ENCODE measurements at regions not wholly inside any gene's neighbourhood (a gene's known extent, or its start where the extent isn't known, plus 50 kb on each side); places are given as distances from the start of the nearest gene placed in this dataset.

DNA sequence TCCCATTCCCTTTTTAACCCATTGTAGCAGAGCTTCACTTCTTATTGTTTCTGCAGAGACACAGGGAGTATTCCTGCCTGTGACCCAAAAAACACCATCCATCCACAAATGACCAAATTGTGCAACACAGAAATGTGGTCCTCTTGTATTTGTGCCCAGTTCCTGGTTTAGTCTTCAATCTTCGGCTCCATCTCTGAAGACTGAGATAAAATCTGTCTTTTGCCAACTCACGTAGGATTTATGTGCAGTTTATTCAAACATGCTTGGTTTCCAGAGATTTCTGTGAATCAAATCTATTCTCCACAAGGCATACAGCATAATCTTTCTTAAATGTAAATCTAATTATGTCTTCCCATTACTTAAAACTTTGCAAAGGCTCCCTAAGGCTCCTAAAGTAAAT lies 307.0 kb downstream of the AASDHPPT start:
- H3K4me3 Mint-ChIP-seq (ENCODE audit: unreplicated experiment), result no peak overlapping the region
- H3K9me3 Mint-ChIP-seq (ENCODE audit: unreplicated experiment), result no peaks in the 10 kb centered on the region
- TF ChIP-seq, protein P1, sequence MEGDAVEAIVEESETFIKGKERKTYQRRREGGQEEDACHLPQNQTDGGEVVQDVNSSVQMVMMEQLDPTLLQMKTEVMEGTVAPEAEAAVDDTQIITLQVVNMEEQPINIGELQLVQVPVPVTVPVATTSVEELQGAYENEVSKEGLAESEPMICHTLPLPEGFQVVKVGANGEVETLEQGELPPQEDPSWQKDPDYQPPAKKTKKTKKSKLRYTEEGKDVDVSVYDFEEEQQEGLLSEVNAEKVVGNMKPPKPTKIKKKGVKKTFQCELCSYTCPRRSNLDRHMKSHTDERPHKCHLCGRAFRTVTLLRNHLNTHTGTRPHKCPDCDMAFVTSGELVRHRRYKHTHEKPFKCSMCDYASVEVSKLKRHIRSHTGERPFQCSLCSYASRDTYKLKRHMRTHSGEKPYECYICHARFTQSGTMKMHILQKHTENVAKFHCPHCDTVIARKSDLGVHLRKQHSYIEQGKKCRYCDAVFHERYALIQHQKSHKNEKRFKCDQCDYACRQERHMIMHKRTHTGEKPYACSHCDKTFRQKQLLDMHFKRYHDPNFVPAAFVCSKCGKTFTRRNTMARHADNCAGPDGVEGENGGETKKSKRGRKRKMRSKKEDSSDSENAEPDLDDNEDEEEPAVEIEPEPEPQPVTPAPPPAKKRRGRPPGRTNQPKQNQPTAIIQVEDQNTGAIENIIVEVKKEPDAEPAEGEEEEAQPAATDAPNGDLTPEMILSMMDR (IDR thresholded peaks at IDR 0.05; ENCODE audit: unreplicated experiment), result no peak
- H3K27ac Mint-ChIP-seq (ENCODE audit: unreplicated experiment), result no peak overlapping the region
- no peaks in the 10 kb centered on the region for H3K27me3 Mint-ChIP-seq (ENCODE audit: unreplicated experiment)
- H3K36me3 Mint-ChIP-seq (ENCODE audit: low read depth, unreplicated experiment), result no peaks in the 10 kb centered on the region
- no peaks in the 10 kb centered on the region for H3K4me1 Mint-ChIP-seq (ENCODE audit: unreplicated experiment)
- no peak for DNase-seq (ENCODE audit: low spot score)

DNA sequence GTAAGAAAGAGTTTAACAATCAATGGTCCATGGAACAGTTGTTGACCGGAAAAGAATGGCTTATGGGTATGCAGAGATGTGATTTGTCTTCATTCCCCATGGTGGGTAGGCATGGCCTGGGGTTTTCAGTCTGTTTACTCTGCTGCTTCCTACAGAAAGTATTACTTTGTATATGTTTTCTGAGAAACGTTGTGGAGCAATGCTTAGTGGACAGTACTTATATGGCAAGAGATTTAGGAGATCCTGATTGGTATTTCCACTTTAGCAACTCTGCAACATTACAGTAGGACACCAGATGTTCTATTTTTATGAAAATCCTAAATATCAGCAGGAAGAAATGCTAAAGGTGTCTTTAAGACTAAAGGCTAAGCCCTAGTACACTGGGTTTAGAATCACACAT lies 309.1 kb downstream of the AASDHPPT start:
- no peak overlapping the region for H3K27ac Mint-ChIP-seq (ENCODE audit: unreplicated experiment)
- H3K36me3 Mint-ChIP-seq (ENCODE audit: low read depth, unreplicated experiment), result no peaks in the 10 kb centered on the region
- H3K4me3 Mint-ChIP-seq (ENCODE audit: unreplicated experiment), result no peak overlapping the region
- no peaks in the 10 kb centered on the region for H3K27me3 Mint-ChIP-seq (ENCODE audit: unreplicated experiment)
- H3K4me1 Mint-ChIP-seq (ENCODE audit: unreplicated experiment), result no peaks in the 10 kb centered on the region
- TF ChIP-seq, protein P1 (IDR thresholded peaks at IDR 0.05; ENCODE audit: unreplicated experiment), result no peak
- no peaks in the 10 kb centered on the region for H3K9me3 Mint-ChIP-seq (ENCODE audit: unreplicated experiment)
- no peak for DNase-seq (ENCODE audit: low spot score)

DNA sequence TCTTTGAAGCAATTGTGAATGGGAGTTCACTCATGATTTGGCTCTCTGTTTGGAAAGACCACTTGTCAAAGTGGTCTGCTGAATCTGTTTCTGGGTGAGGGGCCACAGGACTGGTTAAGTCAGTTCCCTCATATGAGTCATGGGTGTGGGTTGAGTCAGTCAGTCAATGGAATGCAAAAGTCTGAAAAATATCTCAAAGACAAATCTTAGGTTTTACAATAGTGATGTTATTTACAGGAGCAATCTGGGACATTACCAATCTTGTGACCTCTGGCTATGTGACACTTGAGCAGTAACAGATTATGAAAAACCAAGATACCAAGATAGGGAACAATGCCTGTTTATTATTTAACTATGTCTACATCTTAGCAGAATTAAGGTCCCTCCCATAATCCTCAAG lies 311.6 kb downstream of the AASDHPPT start:
- H3K36me3 Mint-ChIP-seq (ENCODE audit: low read depth, unreplicated experiment), result no peaks in the 10 kb centered on the region
- H3K9me3 Mint-ChIP-seq (ENCODE audit: unreplicated experiment), result no peaks in the 10 kb centered on the region
- H3K27me3 Mint-ChIP-seq (ENCODE audit: unreplicated experiment), result no peaks in the 10 kb centered on the region
- H3K4me3 Mint-ChIP-seq (ENCODE audit: unreplicated experiment), result no peak overlapping the region
- no peaks in the 10 kb centered on the region for H3K4me1 Mint-ChIP-seq (ENCODE audit: unreplicated experiment)
- H3K27ac Mint-ChIP-seq (ENCODE audit: unreplicated experiment), result no peak overlapping the region
- no peak for DNase-seq (ENCODE audit: low spot score)
- TF ChIP-seq, protein P1 (IDR thresholded peaks at IDR 0.05; ENCODE audit: unreplicated experiment), result no peak

DNA sequence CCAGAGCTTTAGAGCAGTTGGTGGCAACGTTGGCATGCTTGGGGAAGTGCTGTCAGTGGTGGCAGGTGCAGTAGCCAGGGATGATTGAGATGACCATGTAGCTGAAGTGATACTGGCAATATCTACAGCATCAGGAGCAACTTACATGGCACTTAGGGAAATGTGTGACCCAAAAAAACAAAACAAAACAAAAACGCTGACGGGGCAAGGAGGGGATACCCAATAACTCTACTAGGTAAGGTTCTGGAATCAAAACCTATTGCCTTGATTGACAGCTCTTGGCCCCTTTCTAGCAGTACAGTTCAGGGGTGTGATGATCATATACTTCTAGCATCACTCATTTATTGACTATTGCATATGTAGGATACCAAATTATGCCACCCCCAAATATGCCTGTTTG lies 312.6 kb downstream of the AASDHPPT start:
- Mint-ChIP-seq H3K9me3 (ENCODE audit: unreplicated experiment) (no peaks in the 10 kb centered on the region), H3K36me3 (ENCODE audit: low read depth, unreplicated experiment) (peaks cover 3% of the 10 kb centered on the region), H3K27me3 (ENCODE audit: unreplicated experiment) (no peaks in the 10 kb centered on the region), H3K27ac (ENCODE audit: unreplicated experiment) (no peak overlapping the region), H3K4me1 (ENCODE audit: unreplicated experiment) (no peaks in the 10 kb centered on the region), H3K4me3 (ENCODE audit: unreplicated experiment) (no peak overlapping the region)
- DNase-seq (ENCODE audit: low spot score), result no peak
- TF ChIP-seq, protein P1 (IDR thresholded peaks at IDR 0.05; ENCODE audit: unreplicated experiment), result no peak

DNA sequence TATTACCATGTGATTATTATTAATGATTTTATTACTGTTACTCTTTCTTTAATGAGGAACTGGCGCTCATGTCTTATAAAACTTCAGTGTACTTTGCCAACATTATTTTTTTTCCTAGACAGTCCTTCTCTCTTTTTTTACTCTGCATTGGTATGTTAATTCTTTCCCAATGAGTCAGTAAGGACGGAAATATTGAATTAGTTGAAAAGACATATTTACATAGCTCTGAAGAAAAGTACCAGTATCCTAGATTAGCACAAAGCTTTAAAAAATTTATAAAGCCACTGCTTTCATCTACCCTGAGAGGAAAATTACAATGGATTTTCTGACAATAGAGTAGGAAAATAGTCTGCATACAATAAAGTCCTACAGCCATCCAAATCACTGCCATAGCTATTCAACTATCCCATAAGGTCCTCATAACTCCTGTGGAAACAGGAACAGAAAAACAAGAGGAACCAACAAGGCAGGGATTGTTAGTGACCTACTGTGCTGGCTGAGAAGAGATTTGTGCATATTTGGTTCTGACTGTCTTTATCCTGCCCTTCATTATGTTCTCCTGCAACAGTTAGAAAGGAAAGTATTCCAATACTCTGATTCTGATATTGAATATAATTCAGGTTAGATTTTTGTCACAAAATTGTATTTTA lies 314.4 kb downstream of the AASDHPPT start:
- no peaks in the 10 kb centered on the region for H3K4me1 Mint-ChIP-seq (ENCODE audit: unreplicated experiment)
- no peak for DNase-seq (ENCODE audit: low spot score)
- no peak overlapping the region for H3K27ac Mint-ChIP-seq (ENCODE audit: unreplicated experiment)
- no peak overlapping the region for H3K4me3 Mint-ChIP-seq (ENCODE audit: unreplicated experiment)
- no peaks in the 10 kb centered on the region for H3K27me3 Mint-ChIP-seq (ENCODE audit: unreplicated experiment)
- H3K36me3 Mint-ChIP-seq (ENCODE audit: low read depth, unreplicated experiment), result peaks cover 3% of the 10 kb centered on the region
- H3K9me3 Mint-ChIP-seq (ENCODE audit: unreplicated experiment), result no peaks in the 10 kb centered on the region
- TF ChIP-seq, protein P1 (IDR thresholded peaks at IDR 0.05; ENCODE audit: unreplicated experiment), result no peak

All from endothelial cell (in vitro differentiated cells).